ENCODE measurements at regions not wholly inside any gene's neighbourhood (a gene's known extent, or its start where the extent isn't known, plus 50 kb on each side); places are given as distances from the start of the nearest gene placed in this dataset.

DNA sequence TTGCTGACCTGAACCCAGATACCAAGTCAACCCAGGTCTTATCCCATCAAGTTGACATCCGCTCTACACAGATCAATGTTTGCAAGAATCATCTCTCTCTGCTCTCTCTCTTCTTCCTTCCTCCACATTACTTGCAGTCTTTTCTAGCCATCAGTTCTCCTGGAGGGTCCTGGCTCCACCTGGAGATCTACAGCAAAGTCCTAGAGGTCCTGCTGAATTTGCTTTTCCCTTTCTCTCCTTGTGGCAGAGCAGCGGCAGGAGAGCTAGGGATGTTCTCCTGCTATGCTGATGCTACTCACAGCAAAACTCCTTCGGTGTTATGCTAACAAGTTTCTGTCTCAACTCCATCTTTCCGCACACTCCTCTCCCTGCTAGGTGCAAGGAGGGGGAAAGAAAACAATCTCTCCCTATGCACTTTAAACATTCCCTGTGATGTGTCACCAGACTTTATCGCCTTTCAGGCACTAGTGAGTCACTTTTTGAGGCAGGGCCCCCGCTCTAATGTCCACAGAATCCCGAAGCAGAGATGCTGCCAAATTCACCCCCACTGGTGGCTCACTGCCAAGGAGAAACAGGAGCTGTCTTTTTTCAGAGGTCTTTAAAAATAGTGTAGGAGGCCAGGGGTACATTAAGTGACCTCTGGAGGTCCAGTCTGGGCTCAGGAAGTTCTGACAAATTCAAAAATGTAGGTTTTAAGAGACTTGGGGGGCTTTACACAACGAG, 62.6 kb downstream of the FAM50B start (continued):
- TF ChIP-seq, protein P1, sequence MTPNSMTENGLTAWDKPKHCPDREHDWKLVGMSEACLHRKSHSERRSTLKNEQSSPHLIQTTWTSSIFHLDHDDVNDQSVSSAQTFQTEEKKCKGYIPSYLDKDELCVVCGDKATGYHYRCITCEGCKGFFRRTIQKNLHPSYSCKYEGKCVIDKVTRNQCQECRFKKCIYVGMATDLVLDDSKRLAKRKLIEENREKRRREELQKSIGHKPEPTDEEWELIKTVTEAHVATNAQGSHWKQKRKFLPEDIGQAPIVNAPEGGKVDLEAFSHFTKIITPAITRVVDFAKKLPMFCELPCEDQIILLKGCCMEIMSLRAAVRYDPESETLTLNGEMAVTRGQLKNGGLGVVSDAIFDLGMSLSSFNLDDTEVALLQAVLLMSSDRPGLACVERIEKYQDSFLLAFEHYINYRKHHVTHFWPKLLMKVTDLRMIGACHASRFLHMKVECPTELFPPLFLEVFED (CRISPR knock-in tag; conservative IDR thresholded peaks at IDR 0.05), result no peak
- TF ChIP-seq JUN (IDR thresholded peaks at IDR 0.05; ENCODE audit: borderline replicate concordance, low read depth, low read length) (peak; percentile 98), JUN (CRISPR knock-in tag; IDR thresholded peaks at IDR 0.05; ENCODE audit: borderline replicate concordance) (no peak), ZNF263 (CRISPR knock-in tag; IDR thresholded peaks at IDR 0.05; ENCODE audit: borderline replicate concordance) (no peak), SRSF1 (IDR thresholded peaks at IDR 0.05; ENCODE audit: low read depth, low read length) (no peak), TEAD4 (IDR thresholded peaks at IDR 0.05; ENCODE audit: low read length) (peak; percentile 89), TEAD4 (CRISPR knock-in tag; IDR thresholded peaks at IDR 0.05; ENCODE audit: borderline replicate concordance) (no peak), TCF3 (CRISPR knock-in tag; IDR thresholded peaks at IDR 0.05) (peak; percentile 82), ARID2 (IDR thresholded peaks at IDR 0.05) (no peak), MTA2 (IDR thresholded peaks at IDR 0.05; ENCODE audit: low read depth) (peak; percentile 62), OTX1 (CRISPR knock-in tag; IDR thresholded peaks at IDR 0.05) (no peak), HCFC1 (IDR thresholded peaks at IDR 0.05; ENCODE audit: low read depth, low read length) (no peak), KHSRP (IDR thresholded peaks at IDR 0.05) (no peak), ETV5 (CRISPR knock-in tag; IDR thresholded peaks at IDR 0.05; ENCODE audit: low read depth) (0 out of 2 replicates have a peak, but pooled peaks have one; percentile 38), BRD9 (IDR thresholded peaks at IDR 0.05; ENCODE audit: low read depth, partially characterized antibody) (peak; percentile 49), GABPB1 (CRISPR knock-in tag; IDR thresholded peaks at IDR 0.05) (no peak), ZNF384 (IDR thresholded peaks at IDR 0.05; ENCODE audit: low read depth, low read length) (no peak), NRF1 (conservative IDR thresholded peaks at IDR 0.05 in 1 of 2, IDR thresholded peaks at IDR 0.05 in 1 of 2) (no peak), PTBP1 (IDR thresholded peaks at IDR 0.05; ENCODE audit: low read depth, low read length) (no peak), LCOR (CRISPR knock-in tag; IDR thresholded peaks at IDR 0.05) (peak; percentile 99), NR2F6 (CRISPR knock-in tag; IDR thresholded peaks at IDR 0.05) (no peak)
- TF ChIP-seq, protein P2, sequence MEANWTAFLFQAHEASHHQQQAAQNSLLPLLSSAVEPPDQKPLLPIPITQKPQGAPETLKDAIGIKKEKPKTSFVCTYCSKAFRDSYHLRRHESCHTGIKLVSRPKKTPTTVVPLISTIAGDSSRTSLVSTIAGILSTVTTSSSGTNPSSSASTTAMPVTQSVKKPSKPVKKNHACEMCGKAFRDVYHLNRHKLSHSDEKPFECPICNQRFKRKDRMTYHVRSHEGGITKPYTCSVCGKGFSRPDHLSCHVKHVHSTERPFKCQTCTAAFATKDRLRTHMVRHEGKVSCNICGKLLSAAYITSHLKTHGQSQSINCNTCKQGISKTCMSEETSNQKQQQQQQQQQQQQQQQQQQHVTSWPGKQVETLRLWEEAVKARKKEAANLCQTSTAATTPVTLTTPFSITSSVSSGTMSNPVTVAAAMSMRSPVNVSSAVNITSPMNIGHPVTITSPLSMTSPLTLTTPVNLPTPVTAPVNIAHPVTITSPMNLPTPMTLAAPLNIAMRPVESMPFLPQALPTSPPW (CRISPR knock-in tag; IDR thresholded peaks at IDR 0.05), result peak; percentile 69
- TF ChIP-seq, protein P3, sequence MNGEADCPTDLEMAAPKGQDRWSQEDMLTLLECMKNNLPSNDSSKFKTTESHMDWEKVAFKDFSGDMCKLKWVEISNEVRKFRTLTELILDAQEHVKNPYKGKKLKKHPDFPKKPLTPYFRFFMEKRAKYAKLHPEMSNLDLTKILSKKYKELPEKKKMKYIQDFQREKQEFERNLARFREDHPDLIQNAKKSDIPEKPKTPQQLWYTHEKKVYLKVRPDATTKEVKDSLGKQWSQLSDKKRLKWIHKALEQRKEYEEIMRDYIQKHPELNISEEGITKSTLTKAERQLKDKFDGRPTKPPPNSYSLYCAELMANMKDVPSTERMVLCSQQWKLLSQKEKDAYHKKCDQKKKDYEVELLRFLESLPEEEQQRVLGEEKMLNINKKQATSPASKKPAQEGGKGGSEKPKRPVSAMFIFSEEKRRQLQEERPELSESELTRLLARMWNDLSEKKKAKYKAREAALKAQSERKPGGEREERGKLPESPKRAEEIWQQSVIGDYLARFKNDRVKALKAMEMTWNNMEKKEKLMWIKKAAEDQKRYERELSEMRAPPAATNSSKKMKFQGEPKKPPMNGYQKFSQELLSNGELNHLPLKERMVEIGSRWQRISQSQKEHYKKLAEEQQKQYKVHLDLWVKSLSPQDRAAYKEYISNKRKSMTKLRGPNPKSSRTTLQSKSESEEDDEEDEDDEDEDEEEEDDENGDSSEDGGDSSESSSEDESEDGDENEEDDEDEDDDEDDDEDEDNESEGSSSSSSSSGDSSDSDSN (IDR thresholded peaks at IDR 0.05; ENCODE audit: borderline replicate concordance in 1 of 2, low read depth in 2 of 2, low read length in 2 of 2), result no peak
- TF ChIP-seq, protein P4, sequence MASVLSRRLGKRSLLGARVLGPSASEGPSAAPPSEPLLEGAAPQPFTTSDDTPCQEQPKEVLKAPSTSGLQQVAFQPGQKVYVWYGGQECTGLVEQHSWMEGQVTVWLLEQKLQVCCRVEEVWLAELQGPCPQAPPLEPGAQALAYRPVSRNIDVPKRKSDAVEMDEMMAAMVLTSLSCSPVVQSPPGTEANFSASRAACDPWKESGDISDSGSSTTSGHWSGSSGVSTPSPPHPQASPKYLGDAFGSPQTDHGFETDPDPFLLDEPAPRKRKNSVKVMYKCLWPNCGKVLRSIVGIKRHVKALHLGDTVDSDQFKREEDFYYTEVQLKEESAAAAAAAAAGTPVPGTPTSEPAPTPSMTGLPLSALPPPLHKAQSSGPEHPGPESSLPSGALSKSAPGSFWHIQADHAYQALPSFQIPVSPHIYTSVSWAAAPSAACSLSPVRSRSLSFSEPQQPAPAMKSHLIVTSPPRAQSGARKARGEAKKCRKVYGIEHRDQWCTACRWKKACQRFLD (CRISPR knock-in tag; IDR thresholded peaks at IDR 0.05), result no peak
